SH-SY5Y (cell line): ENCODE measurements at regions not wholly inside any gene's neighbourhood (a gene's known extent, or its start where the extent isn't known, plus 50 kb on each side); places are given as distances from the start of the nearest gene placed in this dataset.

Experiments
- GATA2 ChIP-seq: IDR thresholded peaks from 2 replicates; pipeline ENCODE4 v1.6.1; 2011; ENCODE audit warnings: mild to moderate bottlenecking, low read depth, low read length
- GATA3 ChIP-seq: IDR thresholded peaks from 2 replicates; pipeline ENCODE4 v1.6.1; 2011; ENCODE audit warnings: low read depth, mild to moderate bottlenecking, low read length, moderate library complexity

DNA sequence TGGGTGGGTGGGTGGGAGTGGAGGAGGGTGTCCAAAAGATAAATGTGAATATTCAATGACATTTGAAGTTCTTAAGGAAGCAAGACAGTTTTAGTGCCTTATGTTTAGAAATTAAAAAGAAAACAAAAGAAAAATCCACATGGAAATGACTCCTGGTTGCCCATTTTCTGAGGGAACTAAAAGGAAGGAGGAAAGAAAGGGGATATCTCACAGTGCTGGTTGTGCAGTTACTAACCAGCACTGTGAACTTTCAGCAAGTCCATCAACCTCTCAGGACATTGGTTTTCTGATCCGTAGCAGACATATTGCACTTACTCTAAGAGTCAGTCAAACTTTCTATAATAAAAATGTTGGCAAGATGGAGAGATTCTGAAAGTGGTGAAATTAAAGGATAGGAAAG lies 431.0 kb upstream of the CLINT1 start:
- TF ChIP-seq GATA3 (no peak), GATA2 (no peak)
